Epithelial cell of proximal tubule (primary cell): ENCODE measurements at regions not wholly inside any gene's neighbourhood (a gene's known extent, or its start where the extent isn't known, plus 50 kb on each side); places are given as distances from the start of the nearest gene placed in this dataset.

ENCODE experiments used
- DNase-seq: peaks from one replicate; pipeline ENCODE4 v3.0.0-alpha.2; 2011; ENCODE audit warnings: low read depth
- H3K4me3 ChIP-seq: 2 replicates; pipeline ENCODE4 v1.5.1; 2011; ENCODE audit warnings: low read depth, mild to moderate bottlenecking, low read length
- TF ChIP-seq, protein P1 (sequence below): conservative IDR thresholded peaks from 2 replicates; pipeline ENCODE4 v1.5.1; 2012; ENCODE audit warnings: low read depth, mild to moderate bottlenecking, low read length

DNA sequence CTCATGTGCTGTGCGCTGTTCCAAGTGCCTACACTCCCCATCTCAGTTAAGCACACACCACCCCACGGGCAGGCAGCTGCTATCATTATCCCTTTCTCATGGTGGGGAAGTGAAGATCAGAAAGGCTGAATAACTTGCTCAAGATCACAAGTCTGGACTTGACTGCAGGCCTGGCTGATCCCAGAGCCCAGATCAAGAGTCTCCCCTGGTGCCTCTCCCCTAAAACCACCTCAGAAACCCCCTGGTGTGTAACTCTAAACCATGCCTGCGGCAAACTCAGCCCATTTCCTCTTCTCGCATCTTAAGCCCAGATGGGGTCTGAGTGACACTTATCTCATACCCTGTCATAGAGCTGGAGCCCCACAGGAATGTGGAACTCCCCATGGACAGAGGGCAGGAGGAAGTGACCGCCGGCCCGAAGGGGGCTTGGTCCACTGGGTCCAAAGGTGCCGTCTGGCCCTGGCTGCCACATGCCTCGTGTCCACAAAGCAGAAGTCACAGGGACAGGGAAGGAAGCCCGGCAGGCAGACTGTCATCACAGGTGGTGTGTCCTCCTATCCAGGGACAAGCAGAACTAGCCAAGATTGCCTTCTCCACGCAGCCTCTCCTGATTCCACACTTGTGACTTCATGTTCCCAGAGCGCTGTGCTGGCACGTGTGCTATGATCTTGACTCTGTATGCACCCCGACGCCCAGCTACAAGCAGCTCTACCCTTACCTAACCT lies 92.1 kb downstream of the SYF2 start:
- TF ChIP-seq, protein P1, sequence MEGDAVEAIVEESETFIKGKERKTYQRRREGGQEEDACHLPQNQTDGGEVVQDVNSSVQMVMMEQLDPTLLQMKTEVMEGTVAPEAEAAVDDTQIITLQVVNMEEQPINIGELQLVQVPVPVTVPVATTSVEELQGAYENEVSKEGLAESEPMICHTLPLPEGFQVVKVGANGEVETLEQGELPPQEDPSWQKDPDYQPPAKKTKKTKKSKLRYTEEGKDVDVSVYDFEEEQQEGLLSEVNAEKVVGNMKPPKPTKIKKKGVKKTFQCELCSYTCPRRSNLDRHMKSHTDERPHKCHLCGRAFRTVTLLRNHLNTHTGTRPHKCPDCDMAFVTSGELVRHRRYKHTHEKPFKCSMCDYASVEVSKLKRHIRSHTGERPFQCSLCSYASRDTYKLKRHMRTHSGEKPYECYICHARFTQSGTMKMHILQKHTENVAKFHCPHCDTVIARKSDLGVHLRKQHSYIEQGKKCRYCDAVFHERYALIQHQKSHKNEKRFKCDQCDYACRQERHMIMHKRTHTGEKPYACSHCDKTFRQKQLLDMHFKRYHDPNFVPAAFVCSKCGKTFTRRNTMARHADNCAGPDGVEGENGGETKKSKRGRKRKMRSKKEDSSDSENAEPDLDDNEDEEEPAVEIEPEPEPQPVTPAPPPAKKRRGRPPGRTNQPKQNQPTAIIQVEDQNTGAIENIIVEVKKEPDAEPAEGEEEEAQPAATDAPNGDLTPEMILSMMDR = no peak
- no peak for DNase-seq
- H3K4me3 ChIP-seq = no peak overlapping the region

DNA sequence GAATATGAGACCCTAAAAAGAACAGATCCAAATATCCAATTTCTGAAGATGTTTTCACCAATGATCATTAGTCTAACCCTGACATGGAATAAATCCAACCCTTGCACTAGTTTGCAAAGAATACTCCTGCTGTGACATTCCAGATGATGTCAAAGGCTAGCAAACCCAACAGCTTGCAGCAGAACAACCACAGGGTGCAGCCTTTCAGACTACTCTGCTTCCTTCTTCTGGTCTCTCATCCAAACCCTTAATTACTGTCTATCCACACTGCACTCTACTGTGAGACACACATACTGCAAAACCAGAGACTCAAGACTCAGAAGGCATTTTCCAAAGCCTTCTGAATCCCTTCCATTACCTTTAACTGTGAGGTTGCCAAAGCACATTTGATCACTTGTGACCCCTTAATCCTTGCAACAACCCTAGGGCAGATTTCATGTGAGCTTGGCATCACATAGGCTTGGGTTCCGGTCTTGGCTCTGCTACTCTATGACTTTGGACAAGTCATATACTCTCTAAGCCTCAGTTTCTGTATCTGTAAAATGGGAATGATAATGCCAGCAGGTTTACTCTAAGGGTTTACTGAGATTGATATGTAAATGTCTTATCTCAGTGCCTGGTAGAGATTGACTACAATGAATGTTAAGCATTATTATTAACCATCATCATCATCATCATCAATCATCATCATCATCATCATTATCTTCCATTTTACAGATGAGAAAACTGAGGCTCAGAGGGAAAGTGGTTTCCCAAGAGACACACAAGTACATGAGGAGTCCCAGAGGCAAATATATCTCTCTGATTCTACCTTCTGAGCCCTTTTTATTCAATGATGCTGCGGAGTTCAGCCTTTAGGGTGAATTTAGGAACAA lies 94.5 kb downstream of the SYF2 start:
- no peak for DNase-seq
- no peak overlapping the region for H3K4me3 ChIP-seq
- TF ChIP-seq, protein P1 = no peak

DNA sequence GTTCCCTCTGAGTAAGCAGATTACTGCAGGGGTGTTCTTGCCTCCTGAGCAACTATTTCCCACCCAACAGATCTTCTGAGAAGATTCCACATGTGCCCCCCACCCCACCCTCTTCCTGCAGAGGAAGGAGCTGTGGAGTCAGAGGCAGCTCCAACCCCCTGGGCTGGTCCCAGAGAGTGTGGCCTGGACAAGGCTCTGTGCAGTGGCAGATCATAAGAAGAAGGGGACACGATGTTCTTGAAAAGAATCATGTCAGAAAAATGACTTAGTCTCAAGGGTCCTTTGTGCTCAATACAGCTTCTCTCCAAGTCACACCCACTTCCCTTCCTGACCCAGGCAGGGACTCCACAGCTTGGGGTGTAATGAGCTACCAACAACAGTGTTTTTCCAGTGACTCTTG lies 95.2 kb downstream of the SYF2 start:
- no peak for DNase-seq
- TF ChIP-seq, protein P1 = no peak

DNA sequence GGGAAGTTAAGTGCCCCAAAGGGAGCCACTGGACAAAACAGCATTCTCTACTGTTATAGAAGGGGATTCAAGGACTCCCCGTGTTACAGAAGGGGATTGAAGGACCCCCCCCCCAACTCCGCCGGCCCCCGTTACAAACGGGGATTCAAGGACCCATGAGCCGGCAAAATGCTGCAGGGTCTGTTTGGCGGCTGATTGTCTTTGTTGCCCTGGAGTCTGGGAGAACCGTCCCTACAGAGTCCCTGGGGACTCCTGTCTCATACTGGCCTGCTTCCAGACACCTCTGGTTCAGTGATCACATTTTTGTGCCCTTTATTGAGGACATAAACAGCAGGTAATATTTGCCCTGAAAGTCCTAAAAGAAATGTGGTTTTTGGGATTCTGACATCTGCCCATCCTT lies 96.4 kb downstream of the SYF2 start:
- TF ChIP-seq, protein P1 = no peak
- no peak overlapping the region for H3K4me3 ChIP-seq
- DNase-seq = no peak

More for the DNA sequence above, 95.2 kb downstream of the SYF2 start:
- H3K4me3 ChIP-seq = no peak overlapping the region

DNA sequence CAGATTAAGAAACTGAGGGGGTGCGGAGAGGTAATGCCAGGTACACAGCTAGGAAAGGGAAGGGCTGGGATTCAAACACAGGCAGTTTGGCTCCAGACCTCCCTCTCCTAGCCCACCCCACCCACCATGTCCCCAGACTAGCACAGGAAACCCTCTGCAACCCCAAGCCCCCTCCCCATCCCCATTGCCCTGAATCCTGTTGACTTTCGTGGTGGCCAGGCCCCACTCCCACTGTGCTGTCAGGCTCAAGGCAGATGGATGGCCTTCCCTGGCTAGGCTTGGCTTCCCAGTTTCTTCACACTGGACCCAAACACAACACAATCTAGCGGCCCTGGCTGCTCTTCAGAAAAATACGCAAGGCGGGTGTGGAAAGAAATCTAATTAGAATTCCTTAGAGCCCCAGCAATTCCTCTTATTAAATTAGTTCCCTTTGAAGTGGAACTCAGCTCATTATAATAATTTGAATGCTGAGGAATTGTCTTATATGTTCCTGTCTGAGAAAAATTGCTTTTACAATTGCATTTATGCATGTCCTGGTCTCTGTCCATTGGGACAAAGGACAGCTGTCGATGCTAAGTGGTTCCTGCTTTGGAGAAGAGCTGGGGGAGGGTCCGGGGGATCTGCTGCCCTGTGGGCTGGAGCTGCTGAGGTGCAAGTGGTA lies 97.4 kb downstream of the SYF2 start:
- TF ChIP-seq, protein P1 = no peak
- H3K4me3 ChIP-seq = no peak overlapping the region
- no peak for DNase-seq

DNA sequence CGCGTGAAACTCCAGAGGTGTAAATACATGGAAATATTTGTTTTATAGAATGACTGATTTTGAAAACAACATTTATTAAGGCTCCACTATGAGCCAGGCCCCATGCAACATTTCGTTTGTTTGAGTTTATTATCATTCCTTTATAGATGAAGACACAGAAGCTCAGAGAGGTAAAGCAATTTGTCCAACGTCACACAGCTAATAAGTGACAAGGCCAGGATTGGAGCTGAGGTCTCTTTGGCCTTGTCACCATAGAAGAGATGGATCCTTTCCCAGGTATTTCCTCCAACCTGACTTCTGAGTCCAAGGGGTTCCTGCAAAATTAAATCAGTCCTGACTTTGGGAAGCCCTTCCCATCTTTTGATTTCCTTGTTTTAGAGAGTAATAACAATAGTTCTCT lies 98.0 kb downstream of the SYF2 start:
- TF ChIP-seq, protein P1 = no peak
- no peak overlapping the region for H3K4me3 ChIP-seq
- DNase-seq = no peak
